ENCODE measurements at regions not wholly inside any gene's neighbourhood (a gene's known extent, or its start where the extent isn't known, plus 50 kb on each side); places are given as distances from the start of the nearest gene placed in this dataset.

GRCh38 chr3:116863822-116864589, 154.4 kb downstream of the TUSC7 start:
- TF ChIP-seq, protein P1, sequence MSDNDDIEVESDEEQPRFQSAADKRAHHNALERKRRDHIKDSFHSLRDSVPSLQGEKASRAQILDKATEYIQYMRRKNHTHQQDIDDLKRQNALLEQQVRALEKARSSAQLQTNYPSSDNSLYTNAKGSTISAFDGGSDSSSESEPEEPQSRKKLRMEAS (IDR thresholded peaks at IDR 0.05; ENCODE audit: low read depth): 0 out of 2 replicates have a peak, but pooled peaks have one; percentile 22
- TF ChIP-seq POLR2AphosphoS5 (IDR thresholded peaks at IDR 0.05; ENCODE audit: low read depth, low read length) (no peak), NFIC (IDR thresholded peaks at IDR 0.05; ENCODE audit: borderline replicate concordance) (peak; percentile 44; the same call in 1 of the 2 replicates), REST (IDR thresholded peaks at IDR 0.05; ENCODE audit: low read depth, low read length) (no peak)
- TF ChIP-seq, protein P2, sequence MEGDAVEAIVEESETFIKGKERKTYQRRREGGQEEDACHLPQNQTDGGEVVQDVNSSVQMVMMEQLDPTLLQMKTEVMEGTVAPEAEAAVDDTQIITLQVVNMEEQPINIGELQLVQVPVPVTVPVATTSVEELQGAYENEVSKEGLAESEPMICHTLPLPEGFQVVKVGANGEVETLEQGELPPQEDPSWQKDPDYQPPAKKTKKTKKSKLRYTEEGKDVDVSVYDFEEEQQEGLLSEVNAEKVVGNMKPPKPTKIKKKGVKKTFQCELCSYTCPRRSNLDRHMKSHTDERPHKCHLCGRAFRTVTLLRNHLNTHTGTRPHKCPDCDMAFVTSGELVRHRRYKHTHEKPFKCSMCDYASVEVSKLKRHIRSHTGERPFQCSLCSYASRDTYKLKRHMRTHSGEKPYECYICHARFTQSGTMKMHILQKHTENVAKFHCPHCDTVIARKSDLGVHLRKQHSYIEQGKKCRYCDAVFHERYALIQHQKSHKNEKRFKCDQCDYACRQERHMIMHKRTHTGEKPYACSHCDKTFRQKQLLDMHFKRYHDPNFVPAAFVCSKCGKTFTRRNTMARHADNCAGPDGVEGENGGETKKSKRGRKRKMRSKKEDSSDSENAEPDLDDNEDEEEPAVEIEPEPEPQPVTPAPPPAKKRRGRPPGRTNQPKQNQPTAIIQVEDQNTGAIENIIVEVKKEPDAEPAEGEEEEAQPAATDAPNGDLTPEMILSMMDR (IDR thresholded peaks at IDR 0.05): peak; percentile 71
- TF ChIP-seq, protein P3, sequence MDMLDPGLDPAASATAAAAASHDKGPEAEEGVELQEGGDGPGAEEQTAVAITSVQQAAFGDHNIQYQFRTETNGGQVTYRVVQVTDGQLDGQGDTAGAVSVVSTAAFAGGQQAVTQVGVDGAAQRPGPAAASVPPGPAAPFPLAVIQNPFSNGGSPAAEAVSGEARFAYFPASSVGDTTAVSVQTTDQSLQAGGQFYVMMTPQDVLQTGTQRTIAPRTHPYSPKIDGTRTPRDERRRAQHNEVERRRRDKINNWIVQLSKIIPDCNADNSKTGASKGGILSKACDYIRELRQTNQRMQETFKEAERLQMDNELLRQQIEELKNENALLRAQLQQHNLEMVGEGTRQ (IDR thresholded peaks at IDR 0.05; ENCODE audit: borderline replicate concordance, low read depth, low read length): no peak
